ENCODE measurements at regions not wholly inside any gene's neighbourhood (a gene's known extent, or its start where the extent isn't known, plus 50 kb on each side); places are given as distances from the start of the nearest gene placed in this dataset.
"Not testable (repeated sequence)": the region's sequence is repeated elsewhere in the genome, so short reads cannot be mapped to it uniquely, and the experiment has no call there.

GRCh38 chr7:13563257-13563656 lies 426.2 kb downstream of the ETV1 start:
- no peak for DNase-seq (ENCODE audit: low read depth, low spot score)

DNA sequence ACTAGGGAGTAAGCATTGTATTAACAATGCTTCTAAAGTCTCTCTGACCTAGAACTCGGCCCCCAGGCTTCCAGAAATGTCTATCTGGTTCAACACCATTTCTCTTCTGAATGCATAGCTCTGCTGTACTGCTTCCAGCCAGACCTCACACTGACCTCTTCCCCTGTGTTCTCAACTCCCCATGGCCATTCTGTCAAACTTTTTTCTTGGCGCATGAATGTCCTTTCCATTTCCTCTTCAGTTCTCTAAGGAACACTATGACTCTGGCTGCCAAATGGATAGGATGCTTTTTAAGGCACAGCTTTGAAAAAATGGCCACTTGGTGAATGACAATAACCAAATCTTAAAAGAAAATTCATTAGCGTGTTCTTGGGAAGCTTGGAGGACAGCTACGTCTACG lies 425.8 kb downstream of the ETV1 start:
- no peak for DNase-seq (ENCODE audit: low read depth, low spot score)

DNA sequence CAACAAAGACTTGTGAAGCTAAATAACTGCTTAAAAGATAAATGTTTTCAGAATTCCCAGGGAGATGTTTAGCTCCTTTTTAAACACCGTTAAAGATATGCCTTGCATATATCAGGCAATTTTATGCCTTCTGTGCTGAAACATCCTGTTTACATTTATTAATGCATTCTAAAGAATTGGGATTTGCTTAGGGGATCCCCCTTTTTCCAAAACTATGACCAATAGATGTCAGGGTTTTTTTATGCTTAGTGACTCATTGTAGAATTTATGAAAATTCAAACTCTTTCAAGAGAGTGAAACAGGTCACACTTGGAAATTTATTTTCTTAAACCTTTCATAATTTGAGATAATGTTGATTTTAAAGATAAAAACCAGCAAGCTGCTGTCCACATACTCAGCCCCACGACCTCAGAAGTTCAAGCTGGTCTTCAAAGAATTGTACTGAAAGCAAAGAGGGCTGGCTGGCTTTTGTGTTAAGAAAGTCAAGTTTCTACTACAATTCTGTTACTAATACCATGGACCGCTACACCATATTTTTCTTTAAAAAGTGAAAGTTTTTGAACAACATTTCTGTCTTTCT lies 411.8 kb downstream of the ETV1 start:
- DNase-seq (ENCODE audit: low read depth, low spot score), result no peak

- DNase-seq (ENCODE audit: low read depth, low spot score), result no peak
These were observed 411.2 kb downstream of the ETV1 start for GRCh38 chr7:13578294-13578693.

DNA sequence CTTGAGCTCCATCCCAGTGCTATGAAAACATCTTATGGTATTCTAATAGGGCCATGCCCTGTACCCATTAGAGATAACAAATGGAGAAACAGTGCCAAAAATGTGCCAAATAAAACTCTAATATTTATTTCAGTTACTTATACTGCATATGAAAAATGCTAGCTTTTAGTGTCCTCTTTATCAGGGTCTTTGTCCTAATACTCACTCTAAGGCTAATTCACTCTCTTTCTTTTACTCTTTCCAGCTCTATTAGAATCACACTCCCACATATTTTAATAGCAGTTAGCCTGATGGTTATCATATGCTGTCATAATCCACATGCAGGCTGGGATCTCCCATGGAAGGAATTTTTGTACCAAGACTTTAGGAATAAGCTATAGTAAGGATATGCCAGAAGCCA lies 408.4 kb downstream of the ETV1 start:
- no peak for DNase-seq (ENCODE audit: low read depth, low spot score)

DNA sequence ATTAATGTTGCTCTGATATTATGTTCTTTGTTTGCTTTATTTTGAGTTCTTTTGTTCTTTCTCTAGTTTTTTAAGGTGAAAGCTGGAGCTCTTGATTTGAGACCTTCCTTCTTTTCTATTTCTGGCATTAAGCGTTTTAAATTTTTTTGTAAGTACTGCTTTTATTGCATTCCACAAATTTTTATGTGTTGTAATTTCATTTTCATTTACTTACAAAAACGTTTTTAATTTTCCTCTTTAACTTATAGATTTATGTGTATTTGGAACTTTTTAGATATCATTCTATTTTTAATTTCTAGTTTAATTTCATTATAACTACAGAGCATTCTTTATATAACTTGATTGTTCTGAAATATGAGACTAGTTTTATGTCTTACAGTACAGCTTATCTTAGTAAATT lies 395.6 kb downstream of the ETV1 start:
- DNase-seq (ENCODE audit: low read depth, low spot score), result no peak

DNA sequence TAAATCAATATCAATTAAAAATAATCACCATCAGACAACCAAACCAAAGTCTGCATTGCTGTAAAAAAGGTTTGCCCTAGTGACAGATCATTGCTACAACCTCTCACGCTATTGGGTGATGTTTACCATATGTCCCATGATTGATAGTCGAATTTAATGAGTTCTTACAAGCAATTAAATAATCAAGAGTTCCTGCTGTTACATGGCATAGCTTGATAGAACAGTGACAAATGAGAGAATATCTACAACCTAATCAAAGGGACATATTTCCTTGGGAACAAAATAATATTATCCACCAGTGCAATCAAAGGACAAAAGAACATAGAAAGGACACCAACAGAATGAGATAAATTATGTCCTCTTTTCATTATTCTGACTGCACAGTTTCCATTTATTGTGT lies 387.4 kb downstream of the ETV1 start:
- no peak for DNase-seq (ENCODE audit: low read depth, low spot score)

DNA sequence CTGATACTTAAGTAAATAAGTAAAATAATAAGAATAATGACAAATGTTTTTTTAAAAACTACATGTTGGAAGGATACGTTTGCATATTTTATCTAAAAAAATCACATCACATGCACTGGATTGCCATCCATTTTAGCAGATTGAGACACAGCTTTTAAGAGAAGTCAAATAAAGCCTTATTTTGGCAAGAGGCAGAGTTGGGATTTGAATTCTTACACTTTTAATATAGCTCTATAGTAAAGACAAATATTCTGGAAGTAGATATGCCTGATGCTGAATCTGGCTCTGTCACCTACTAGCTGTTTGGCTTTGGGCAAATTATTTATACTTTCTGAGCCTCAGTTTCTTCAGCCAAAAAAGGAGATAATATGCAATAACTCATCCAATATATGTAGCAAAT lies 386.4 kb downstream of the ETV1 start:
- no peak for DNase-seq (ENCODE audit: low read depth, low spot score)

- no peak for DNase-seq (ENCODE audit: low read depth, low spot score)
These were observed 385.8 kb downstream of the ETV1 start for GRCh38 chr7:13603661-13604060.

GRCh38 chr7:13604178-13604577 lies 385.3 kb downstream of the ETV1 start:
- DNase-seq (ENCODE audit: low read depth, low spot score), result no peak

GRCh38 chr7:13610372-13610771 lies 379.1 kb downstream of the ETV1 start:
- no peak for DNase-seq (ENCODE audit: low read depth, low spot score)

DNA sequence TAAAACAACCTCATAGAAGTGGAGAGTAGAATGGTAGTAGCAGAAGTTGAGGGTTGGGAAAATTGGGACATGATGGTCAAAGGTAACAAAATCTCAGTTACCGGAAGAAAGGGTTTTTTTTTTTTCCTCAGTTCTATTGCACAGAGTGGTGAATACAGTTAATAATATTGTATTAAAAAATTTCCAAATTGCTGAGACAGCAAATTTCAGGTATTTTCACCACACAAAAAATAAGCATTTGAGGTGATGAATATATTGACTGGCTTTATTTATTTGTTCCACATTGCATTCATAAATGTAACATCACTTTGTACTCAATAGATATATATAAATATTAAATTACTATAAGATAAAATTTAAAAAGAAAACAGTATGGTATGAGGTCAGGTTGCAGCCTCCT lies 373.8 kb downstream of the ETV1 start:
- DNase-seq (ENCODE audit: low read depth, low spot score), result no peak

DNA sequence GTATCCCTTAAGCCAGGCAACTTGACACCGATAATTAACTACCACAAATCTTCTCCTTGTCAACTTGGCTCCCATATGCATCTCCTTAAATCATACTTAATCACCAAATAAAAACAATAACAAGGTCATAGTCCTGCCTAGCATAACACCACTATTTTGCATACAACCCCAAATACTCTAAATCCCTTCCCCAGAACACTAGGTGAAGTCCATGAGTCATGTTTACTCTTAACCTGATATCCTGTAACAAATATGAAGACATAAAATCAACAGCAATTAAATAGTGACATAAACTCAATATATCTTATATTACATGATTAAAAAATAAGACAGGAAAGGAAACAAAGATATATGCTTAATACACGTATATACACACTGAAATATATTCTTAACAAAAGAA lies 362.0 kb downstream of the ETV1 start:
- no peak for DNase-seq (ENCODE audit: low read depth, low spot score)

DNA sequence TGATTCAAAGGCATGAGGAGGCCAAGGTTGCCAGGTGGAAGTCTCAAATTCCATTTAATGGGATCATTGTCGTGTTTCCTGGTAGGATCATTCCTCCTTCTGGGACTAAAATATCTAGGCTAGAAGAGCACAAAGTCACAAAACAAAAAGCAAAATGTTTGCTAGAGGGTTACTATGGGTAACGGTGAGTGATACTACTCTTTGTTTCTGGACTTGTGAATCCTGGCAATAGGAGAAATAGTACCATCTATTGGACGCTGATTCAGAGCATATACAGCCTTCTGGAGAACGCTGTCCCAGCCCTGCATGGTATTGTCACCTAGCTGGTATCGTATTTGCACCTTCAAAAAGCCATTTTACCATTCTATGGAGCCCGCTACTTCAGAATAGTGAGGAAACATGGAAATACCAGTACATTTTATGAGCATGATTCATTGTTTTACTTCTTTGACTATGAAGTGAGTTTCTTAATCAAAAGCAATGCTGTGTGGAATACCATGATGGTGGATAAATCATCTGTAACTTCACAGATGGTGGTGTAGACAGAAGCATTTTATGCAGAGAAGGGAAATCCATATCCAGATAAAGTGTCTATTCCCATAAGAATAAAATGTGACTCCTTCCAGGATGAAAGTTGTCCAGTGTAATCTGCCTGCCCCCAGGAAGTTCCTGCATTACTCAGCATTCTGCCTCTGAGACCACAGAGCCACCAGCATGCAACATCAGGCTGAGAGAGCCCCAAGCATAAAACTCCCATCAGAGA lies 361.0 kb downstream of the ETV1 start:
- DNase-seq (ENCODE audit: low read depth, low spot score), result no peak

DNA sequence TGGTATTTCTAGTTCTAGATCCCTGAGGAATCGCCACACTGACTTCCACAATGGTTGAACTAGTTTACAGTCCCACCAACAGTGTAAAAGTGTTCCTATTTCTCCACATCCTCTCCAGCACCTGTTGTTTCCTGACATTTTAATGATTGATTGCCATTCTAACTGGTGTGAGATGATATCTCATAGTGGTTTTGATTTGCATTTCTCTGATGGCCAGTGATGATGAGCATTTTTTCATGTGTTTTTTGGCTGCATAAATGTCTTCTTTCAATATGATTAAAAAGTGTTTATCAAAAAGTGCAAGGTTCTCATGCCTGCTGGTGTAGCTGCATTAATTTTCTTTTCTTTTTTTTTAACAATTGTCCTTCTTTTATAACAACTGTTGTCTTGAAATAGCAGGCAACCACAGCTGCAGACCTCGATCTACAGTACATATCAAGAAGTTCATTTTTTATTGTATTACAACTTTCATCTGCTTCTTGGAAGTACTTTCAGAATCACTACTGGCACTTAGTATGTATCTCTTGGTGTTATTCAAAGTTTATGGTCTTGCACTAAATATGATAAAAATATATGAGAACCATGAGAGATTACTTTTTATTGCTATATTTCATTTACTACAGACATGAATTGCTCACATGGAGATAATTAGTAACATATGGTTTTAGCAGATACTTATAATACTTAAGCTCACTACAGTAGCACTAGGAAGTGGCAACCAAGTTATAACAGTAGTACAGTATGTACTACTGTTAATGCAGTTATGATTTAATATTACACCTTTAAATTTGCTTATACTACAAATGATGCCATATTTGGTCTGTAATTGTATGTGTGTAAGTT lies 358.0 kb downstream of the ETV1 start:
- DNase-seq (ENCODE audit: low read depth, low spot score), result not testable (repeated sequence)

DNA sequence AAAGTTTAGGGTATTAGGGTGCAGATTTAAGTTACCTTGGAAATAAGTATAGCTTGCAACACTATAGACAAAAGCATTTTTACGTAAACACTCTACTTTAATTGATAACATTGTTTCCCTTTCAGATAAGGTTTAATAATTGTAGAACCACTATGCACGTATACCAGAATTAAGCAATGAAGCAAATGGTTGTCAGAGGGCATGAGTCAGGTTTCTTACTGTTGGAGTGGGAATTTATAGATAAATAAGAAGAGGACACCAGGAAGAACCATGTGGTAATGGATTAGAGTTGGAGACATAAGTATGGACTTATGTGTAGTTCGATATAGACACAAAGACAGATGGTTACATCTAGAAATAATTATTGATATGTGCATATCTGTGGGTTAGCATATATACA lies 355.6 kb downstream of the ETV1 start:
- DNase-seq (ENCODE audit: low read depth, low spot score), result no peak

GRCh38 chr7:13639396-13639795 lies 350.1 kb downstream of the ETV1 start:
- DNase-seq (ENCODE audit: low read depth, low spot score), result no peak

DNA sequence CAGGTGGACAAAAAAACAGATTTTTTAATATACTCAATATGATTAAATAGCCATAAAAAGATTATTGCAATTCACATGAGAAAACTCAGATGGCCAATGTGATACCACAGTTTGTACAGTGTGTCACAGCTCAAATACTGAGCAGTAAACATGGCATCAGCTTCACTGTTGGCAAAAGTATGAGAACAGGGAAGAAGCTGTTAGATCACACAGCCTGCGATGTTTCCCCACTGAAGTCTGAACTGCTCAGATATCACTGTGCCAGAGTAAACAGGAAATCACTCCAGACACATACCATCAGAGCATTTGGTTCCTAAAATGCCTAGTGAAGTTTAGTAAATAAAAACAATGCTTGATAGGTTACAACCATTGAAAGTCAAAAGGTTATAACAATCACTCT lies 347.8 kb downstream of the ETV1 start:
- no peak for DNase-seq (ENCODE audit: low read depth, low spot score)

DNA sequence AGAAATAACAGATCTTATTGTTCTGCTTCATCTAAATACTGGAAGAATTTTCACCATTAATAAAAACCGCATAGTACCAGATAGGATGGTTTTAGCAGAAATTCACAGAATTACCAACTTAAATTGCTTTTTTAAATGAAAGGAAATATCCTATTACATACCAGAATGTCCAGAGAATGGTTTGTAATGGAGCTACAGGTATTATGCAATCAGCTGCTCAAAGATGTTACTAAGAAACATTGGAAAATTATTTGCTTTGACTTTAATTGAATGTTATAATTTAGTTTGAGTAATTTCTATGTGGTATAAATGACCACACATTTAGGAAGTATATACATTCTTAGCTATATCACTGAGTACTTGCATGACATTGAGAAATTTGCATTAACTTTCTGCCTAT lies 338.3 kb downstream of the ETV1 start:
- DNase-seq (ENCODE audit: low read depth, low spot score), result no peak

GRCh38 chr7:13656330-13656729 lies 333.1 kb downstream of the ETV1 start:
- no peak for DNase-seq (ENCODE audit: low read depth, low spot score)

- DNase-seq (ENCODE audit: low read depth, low spot score), result no peak
These were observed 316.2 kb downstream of the ETV1 start for GRCh38 chr7:13673290-13673689.

GRCh38 chr7:13682626-13683025 lies 306.8 kb downstream of the ETV1 start:
- DNase-seq (ENCODE audit: low read depth, low spot score), result no peak

- DNase-seq (ENCODE audit: low read depth, low spot score), result no peak
These were observed 302.0 kb downstream of the ETV1 start for GRCh38 chr7:13687500-13687899.

Measured in pulmonary artery endothelial cell (primary cell).